Lung (tissue), 11 donors: ENCODE measurements at regions not wholly inside any gene's neighbourhood (a gene's known extent, or its start where the extent isn't known, plus 50 kb on each side); places are given as distances from the start of the nearest gene placed in this dataset.

Experiments used
- ATAC-seq: fragments of 200-7000 bp; cut with Tn5 transposase; one replicate; pipeline ENCODE4 v1.9.1; 2020; ENCODE audit warnings: moderate number of reproducible peaks; ENCODE audit not compliant: insufficient read depth, low FRiP score
- DNase-seq, 3 donors: peaks; one replicate each; pipeline ENCODE4 v3.0.0-alpha.2; 2013 to 2017
- H3K27ac ChIP-seq, 2 donors: one replicate each; pipeline ENCODE4 v1.5.1; 2013; ENCODE audit warnings: mild to moderate bottlenecking in 2 of 2, moderate library complexity in 2 of 2, control low read depth in 1 of 2, inconsistent platforms in 1 of 2, low read depth in 1 of 2, low read length in 1 of 2
- H3K27me3 ChIP-seq, 3 donors: one replicate each; pipeline ENCODE4 v1.5.1; 2013; ENCODE audit warnings: low read length in 2 of 3; ENCODE audit not compliant: control insufficient read depth in 3 of 3, insufficient read depth in 3 of 3
- H3K36me3 ChIP-seq, 4 donors: one replicate each; pipeline ENCODE4 v1.5.1; 2013; ENCODE audit warnings: low read length in 4 of 4, mild to moderate bottlenecking in 1 of 4, moderate library complexity in 1 of 4; ENCODE audit not compliant: control insufficient read depth in 4 of 4, insufficient read depth in 4 of 4
- H3K4me1 ChIP-seq, 5 donors: one replicate each; pipeline ENCODE4 v1.5.1; 2013; ENCODE audit warnings: low read length in 5 of 5, mild to moderate bottlenecking in 2 of 5, moderate library complexity in 1 of 5; ENCODE audit not compliant: control insufficient read depth in 5 of 5, insufficient read depth in 5 of 5
- H3K4me3 ChIP-seq: one replicate; pipeline ENCODE4 v1.5.1; 2013; ENCODE audit warnings: mild to moderate bottlenecking, control low read depth, moderate library complexity
- H3K9ac ChIP-seq, 2 donors: one replicate each; pipeline ENCODE4 v1.5.1; 2013; ENCODE audit warnings: low read length in 2 of 2, control low read depth in 1 of 2; ENCODE audit not compliant: insufficient read depth in 1 of 2
- H3K9me3 ChIP-seq, 4 donors: one replicate each; pipeline ENCODE4 v1.5.1; 2013; ENCODE audit warnings: low read length in 3 of 4, mild to moderate bottlenecking in 1 of 4, moderate library complexity in 1 of 4; ENCODE audit not compliant: control insufficient read depth in 4 of 4, insufficient read depth in 3 of 4
- WGBS, 2 donors: extraction: QIAGEN DNeasy Blood & Tissue Kit; methylation state at CpG; one replicate each; pipeline ENCODE4 v1.1.7; 2013; 5-methylcytosine and 5-hydroxymethylcytosine counted together
- TF ChIP-seq, protein P1 (sequence below): IDR thresholded peaks from 2 replicates; pipeline ENCODE4 v1.5.1; 2012; ENCODE audit warnings: mild to moderate bottlenecking; ENCODE audit errors: control extremely low read depth, extremely low read depth
- donor health status: control.
- donor health status: control.
- donor health status: Bipolar disorder and iron deficiency.
- donor health status: healthy.
- donor health status: DM: yes; HTN: yes; CAD: no.

DNA sequence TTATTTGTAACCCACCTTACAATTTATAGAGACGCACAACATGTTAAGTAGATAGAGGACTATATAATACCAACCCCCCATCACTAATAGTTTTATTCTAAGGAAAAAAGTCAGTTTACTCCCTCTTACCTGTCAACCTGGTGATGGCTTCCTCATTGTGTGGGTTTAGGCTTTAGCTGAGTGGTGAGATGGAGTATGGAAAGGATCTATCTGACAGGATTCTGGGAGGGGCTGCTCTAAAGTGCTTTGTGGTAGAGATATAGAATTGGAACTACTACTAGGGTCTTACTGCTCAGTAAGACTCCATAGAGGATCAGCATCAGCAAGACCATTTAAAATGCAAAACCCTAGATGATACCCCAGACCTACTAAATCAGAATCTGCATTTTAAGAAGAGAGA lies 82.1 kb upstream of the IFNE start:
- H3K27ac ChIP-seq: no peak overlapping the region
- 99 to 100% methylated on average over 1 of the region's 1 CpG for WGBS, 2 donors
- no peak overlapping the region for H3K9ac ChIP-seq
- no peaks in the 10 kb centered on the region for H3K36me3 ChIP-seq
- DNase-seq: no peak
- H3K4me1 ChIP-seq: peaks cover 0 to 7% (median 0%) of the 10 kb centered on the region in 5 donors
- ATAC-seq: no peak
- H3K4me3 ChIP-seq: no peak overlapping the region
- TF ChIP-seq, protein P1, sequence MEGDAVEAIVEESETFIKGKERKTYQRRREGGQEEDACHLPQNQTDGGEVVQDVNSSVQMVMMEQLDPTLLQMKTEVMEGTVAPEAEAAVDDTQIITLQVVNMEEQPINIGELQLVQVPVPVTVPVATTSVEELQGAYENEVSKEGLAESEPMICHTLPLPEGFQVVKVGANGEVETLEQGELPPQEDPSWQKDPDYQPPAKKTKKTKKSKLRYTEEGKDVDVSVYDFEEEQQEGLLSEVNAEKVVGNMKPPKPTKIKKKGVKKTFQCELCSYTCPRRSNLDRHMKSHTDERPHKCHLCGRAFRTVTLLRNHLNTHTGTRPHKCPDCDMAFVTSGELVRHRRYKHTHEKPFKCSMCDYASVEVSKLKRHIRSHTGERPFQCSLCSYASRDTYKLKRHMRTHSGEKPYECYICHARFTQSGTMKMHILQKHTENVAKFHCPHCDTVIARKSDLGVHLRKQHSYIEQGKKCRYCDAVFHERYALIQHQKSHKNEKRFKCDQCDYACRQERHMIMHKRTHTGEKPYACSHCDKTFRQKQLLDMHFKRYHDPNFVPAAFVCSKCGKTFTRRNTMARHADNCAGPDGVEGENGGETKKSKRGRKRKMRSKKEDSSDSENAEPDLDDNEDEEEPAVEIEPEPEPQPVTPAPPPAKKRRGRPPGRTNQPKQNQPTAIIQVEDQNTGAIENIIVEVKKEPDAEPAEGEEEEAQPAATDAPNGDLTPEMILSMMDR: no peak
- peaks cover 0 to under 1% (median 0%) of the 10 kb centered on the region in 4 donors for H3K9me3 ChIP-seq
- H3K27me3 ChIP-seq: peaks cover 0 to 42% (median 28%) of the 10 kb centered on the region in 3 donors

DNA sequence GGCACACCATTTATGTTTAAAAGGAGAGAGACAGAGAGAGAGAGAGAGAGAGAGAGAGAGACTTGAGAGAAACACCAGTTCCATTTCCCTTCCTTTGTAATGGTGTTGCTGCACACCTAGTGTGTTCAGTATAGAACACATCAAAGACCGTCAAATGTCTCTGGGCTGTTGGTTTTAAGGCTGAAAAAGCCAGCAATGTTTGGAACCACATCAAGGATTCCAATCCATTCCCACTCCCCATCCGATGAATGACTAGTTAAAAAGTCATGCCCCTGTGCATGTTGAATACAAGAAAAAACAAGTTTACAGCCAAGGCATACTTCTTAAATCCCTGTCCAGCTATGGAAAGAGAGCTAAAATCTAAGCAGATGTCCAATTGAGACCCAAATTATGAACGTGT lies 83.0 kb upstream of the IFNE start:
- Histone ChIP-seq H3K27ac (no peak overlapping the region), H3K9ac (no peak overlapping the region), H3K9me3 (no peaks in the 10 kb centered on the region), H3K4me1 (peaks cover 0 to 2% (median 0%) of the 10 kb centered on the region in 5 donors), H3K36me3 (no peaks in the 10 kb centered on the region), H3K4me3 (no peak overlapping the region), H3K27me3 (peaks cover 0 to 38% (median 24%) of the 10 kb centered on the region in 3 donors)
- DNase-seq: no peak
- no peak for ATAC-seq
- WGBS, 2 donors: 65 to 87% methylated on average over 3 of the region's 3 CpGs
- TF ChIP-seq, protein P1: no peak

DNA sequence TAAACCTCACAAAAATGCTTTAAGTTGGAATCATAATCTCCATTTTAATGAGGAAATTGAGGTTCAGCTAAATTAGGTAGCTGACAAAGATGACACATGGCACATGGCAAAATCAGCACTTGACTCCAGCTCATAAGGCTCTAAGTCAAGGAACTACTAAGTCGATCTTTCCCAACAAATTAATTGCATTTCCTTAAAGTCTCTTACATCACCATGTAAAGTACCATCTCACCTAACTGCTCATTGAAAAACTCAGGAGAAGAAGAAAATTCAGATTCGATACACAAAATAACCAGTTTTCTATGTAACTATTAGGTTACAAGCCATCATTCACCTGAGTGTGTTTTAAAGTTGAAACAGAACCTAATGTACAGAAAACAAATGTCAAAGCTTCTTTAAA lies 85.8 kb upstream of the IFNE start:
- ATAC-seq (no peak), DNase-seq (no peak)
- 88 to 89% methylated on average over 2 of the region's 2 CpGs for WGBS, 2 donors
- TF ChIP-seq, protein P1: no peak
- Histone ChIP-seq H3K36me3 (no peaks in the 10 kb centered on the region), H3K27ac (no peak overlapping the region), H3K9ac (no peak overlapping the region), H3K4me3 (no peak overlapping the region), H3K4me1 (no peaks in the 10 kb centered on the region), H3K9me3 (no peaks in the 10 kb centered on the region), H3K27me3 (peaks cover 0 to 30% (median 9%) of the 10 kb centered on the region in 3 donors)

DNA sequence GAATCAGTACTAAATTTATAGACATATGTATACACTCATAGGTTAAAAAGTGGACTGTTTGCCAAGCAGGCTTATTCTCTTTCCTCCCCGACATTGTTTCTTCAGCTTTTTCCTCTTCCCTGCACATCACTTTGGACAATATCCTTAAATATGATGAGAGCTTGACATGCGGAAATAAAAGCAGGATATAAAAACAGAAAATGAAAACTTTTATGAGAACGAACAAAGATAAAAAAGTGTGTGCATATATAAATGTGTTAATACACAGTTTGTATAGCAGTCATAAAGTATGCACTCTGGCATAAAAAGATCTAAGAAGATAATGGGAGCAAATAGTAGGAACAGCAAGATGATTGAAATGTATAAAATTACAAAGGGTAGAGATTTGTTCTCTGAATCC lies 86.4 kb upstream of the IFNE start:
- no peak overlapping the region for H3K27ac ChIP-seq
- WGBS, 2 donors: 83 to 88% methylated on average over 3 of the region's 3 CpGs
- H3K4me1 ChIP-seq: no peaks in the 10 kb centered on the region
- ATAC-seq (no peak), DNase-seq (no peak)
- H3K36me3 ChIP-seq: no peaks in the 10 kb centered on the region
- H3K4me3 ChIP-seq: no peak overlapping the region
- TF ChIP-seq, protein P1: no peak
- H3K27me3 ChIP-seq: peaks cover 0 to 30% (median 9%) of the 10 kb centered on the region in 3 donors
- no peaks in the 10 kb centered on the region for H3K9me3 ChIP-seq
- no peak overlapping the region for H3K9ac ChIP-seq
